Left lung (tissue), 4 donors: ENCODE measurements at regions not wholly inside any gene's neighbourhood (a gene's known extent, or its start where the extent isn't known, plus 50 kb on each side); places are given as distances from the start of the nearest gene placed in this dataset.
"Not testable (repeated sequence)": the region's sequence is repeated elsewhere in the genome, so short reads cannot be mapped to it uniquely, and the experiment has no call there.

ENCODE experiments used
- ATAC-seq: fragments of 200-7000 bp; cut with Tn5 transposase; one replicate; pipeline ENCODE4 v1.9.1; 2020; ENCODE audit warnings: moderate library complexity
- DNase-seq, 4 donors: peaks; one replicate each; pipeline ENCODE4 v3.0.0-alpha.2; 2013 to 2020
- H3K27ac ChIP-seq, 2 donors: fragments of 200-600 bp; sonication (generic) in 1 of 2; one replicate each; pipeline versions ENCODE4 v1.5.0 to v1.8.0; 2020 to 2021
- H3K27me3 ChIP-seq, 2 donors: fragments of 200-600 bp; sonication (generic) in 1 of 2; one replicate each; pipeline versions ENCODE4 v1.5.0 to v1.8.0; 2020 to 2021
- H3K36me3 ChIP-seq, 2 donors: fragments of 200-600 bp; sonication (generic) in 1 of 2; one replicate each; pipeline versions ENCODE4 v1.5.0 to v1.8.0; 2020 to 2021
- H3K4me1 ChIP-seq, 2 donors: fragments of 200-600 bp; one replicate each; pipeline ENCODE4 v1.8.0; 2021
- H3K4me3 ChIP-seq, 2 donors: fragments of 200-600 bp; sonication (generic) in 1 of 2; one replicate each; pipeline versions ENCODE4 v1.5.0 to v1.8.0; 2020 to 2021; ENCODE audit warnings: mild to moderate bottlenecking in 1 of 2
- H3K9me3 ChIP-seq, 2 donors: fragments of 200-600 bp; sonication (generic) in 1 of 2; one replicate each; pipeline versions ENCODE4 v1.5.0 to v1.8.0; 2020 to 2021
- intact Hi-C, 2 donors: fragments of 100-400 bp; cut with DNase I; formaldehyde crosslinking; loops; one replicate each; pipeline versions ENCODE4 v1.11.2 to v1.14.2; 2022
- TF ChIP-seq, protein P1 (sequence below), 2 donors: fragments of 200-600 bp; sonication (generic) in 1 of 2; IDR thresholded peaks; one replicate each; pipeline versions ENCODE4 v1.5.0 to v1.8.0; 2021; ENCODE audit warnings: antibody characterized with exemption in 2 of 2
- donor health status: DM: no; HTN: yes; CAD: no.
- donor health status: DM: no; HTN: no; CAD: no.

DNA sequence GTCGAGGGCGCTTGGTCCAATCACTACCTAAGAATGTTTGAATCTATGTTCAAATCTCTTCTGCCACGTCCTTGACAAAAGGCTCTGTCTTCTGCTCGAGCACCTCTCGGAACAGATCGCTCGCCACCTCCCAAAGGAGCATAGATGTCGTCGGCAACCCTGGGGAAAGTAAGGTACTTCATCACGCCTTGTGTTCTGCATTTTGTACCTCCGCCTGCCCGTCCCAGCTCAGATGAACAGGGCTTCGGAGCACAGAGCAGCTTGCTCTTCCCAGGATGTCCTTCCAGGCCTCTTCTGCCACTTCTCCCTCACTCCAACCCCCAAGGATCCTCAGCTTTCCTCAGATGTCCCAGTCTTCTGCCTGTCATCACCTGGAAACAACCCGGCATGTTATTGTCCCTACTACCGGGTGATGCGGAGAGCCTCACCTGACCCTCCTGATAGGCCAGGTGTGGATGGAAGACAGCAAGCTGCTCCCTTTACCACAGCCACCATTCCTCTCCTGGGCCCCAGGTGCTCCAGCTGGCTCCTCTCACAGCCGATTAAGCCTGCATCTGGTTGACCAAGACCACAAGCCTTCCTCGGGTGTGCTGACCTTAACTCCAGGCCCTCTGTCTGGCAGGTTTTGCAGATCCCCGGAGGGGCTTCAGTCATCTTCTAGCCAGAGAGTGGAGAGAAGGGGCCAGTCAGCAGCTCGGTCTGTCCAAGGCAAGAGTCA, 270.5 kb downstream of the FAM43A start:
- intact Hi-C loops = no loop called here
- DNase-seq (no peak), ATAC-seq (no peak)
- Histone ChIP-seq H3K4me3 (no peak overlapping the region), H3K4me1 (peaks cover 6 to 7% of the 10 kb centered on the region in 2 donors), H3K9me3 (no peaks in the 10 kb centered on the region), H3K27me3 (no peaks in the 10 kb centered on the region), H3K36me3 (no peaks in the 10 kb centered on the region), H3K27ac (no peak overlapping the region)
- TF ChIP-seq, protein P1, sequence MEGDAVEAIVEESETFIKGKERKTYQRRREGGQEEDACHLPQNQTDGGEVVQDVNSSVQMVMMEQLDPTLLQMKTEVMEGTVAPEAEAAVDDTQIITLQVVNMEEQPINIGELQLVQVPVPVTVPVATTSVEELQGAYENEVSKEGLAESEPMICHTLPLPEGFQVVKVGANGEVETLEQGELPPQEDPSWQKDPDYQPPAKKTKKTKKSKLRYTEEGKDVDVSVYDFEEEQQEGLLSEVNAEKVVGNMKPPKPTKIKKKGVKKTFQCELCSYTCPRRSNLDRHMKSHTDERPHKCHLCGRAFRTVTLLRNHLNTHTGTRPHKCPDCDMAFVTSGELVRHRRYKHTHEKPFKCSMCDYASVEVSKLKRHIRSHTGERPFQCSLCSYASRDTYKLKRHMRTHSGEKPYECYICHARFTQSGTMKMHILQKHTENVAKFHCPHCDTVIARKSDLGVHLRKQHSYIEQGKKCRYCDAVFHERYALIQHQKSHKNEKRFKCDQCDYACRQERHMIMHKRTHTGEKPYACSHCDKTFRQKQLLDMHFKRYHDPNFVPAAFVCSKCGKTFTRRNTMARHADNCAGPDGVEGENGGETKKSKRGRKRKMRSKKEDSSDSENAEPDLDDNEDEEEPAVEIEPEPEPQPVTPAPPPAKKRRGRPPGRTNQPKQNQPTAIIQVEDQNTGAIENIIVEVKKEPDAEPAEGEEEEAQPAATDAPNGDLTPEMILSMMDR (IDR thresholded peaks at IDR 0.05) = no peak

DNA sequence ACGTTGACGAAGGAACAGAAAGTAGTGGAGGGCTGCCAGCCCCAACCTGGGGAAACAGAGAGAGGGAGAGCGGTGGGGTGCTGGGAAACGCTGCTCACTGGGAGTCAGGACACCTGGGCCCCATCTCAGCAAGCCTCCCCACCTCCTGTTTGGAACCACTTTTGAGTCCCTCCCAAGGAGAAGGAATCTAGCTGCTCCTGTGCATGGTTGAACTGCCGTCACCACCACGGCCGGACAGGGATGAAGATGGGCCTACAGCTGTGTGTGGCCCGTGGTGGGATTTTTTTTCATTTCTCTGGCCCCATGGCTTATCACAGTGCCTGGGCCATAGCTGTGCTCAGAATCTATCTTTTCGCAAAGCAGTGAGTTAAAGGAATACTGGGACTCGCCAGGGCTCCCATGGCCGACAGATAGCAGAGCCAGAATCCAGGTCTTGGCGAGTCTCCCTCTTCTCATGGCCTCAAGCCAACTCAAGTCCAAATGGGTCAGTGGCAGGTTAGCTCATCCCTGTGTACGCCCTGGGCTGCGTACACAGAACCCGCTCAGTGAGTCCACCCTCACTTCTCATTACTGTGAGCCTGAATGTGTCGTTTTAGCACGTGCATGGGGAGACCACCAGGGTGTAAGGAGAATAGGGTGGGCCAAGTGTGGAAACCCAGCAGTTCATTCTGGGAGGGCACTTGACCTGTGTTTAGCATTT, 271.2 kb downstream of the FAM43A start:
- no peaks in the 10 kb centered on the region for H3K27me3 ChIP-seq
- H3K27ac ChIP-seq = no peak overlapping the region
- no peak overlapping the region for H3K4me3 ChIP-seq
- H3K4me1 ChIP-seq = peaks cover 6 to 7% of the 10 kb centered on the region in 2 donors
- TF ChIP-seq, protein P1 (IDR thresholded peaks at IDR 0.05) = no peak
- DNase-seq = no peak
- ATAC-seq = no peak
- no peaks in the 10 kb centered on the region for H3K36me3 ChIP-seq
- intact Hi-C loops = no loop called here
- no peaks in the 10 kb centered on the region for H3K9me3 ChIP-seq

DNA sequence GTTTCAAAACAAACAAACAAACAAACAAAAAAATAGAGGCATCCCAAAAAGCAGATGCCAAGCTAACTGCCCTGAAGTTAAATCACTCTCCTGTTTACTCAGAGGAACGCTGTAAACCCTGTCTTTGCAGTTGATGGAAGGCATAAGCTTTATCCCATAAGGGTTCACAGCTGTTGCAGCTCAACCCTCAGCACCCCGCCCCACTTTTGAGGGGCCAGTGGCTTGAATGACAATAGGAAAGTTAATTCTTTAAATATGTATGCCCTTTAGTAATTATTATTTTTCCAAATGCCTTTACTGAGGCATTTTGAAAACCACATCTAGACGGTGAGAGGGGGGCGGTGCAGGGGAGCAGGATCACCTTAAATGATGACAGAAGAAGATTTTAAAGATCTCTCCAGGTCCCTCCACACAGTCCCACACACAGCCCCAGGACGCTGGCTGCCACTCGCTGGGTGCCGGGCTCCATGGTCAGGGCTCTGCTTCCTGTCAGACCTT, 272.1 kb downstream of the FAM43A start:
- Histone ChIP-seq H3K4me3 (no peak overlapping the region), H3K36me3 (no peaks in the 10 kb centered on the region), H3K27ac (no peak overlapping the region), H3K27me3 (no peaks in the 10 kb centered on the region), H3K4me1 (peaks cover 0 to 3% of the 10 kb centered on the region in 2 donors), H3K9me3 (no peaks in the 10 kb centered on the region)
- DNase-seq (no peak), ATAC-seq (no peak)
- intact Hi-C loops = no loop called here
- TF ChIP-seq, protein P1 (IDR thresholded peaks at IDR 0.05) = no peak

DNA sequence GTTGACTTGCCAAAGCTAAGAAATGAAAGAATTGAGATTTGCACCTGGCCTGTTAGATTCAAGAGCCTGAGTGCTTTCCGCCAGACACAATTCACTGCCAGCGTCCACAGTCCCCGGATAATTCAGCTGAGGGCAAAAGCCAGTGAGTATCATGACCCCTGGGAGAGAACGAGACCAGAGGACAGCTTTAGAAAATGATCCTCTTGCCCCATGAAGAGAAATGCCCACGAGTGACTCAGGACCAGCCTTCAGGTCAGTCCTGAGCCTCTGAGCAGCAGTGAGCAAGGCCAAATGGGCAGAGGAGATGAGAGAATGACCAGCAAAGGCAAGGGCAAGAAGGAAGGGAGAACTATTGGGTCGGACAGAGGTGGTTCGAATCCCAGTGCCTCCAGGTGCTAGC, 273.5 kb downstream of the FAM43A start:
- ATAC-seq (no peak), DNase-seq (no peak)
- no peaks in the 10 kb centered on the region for H3K27me3 ChIP-seq
- H3K4me3 ChIP-seq = no peak overlapping the region
- TF ChIP-seq, protein P1 (IDR thresholded peaks at IDR 0.05) = no peak
- H3K4me1 ChIP-seq = no peaks in the 10 kb centered on the region
- H3K9me3 ChIP-seq = no peaks in the 10 kb centered on the region
- intact Hi-C loops = no loop called here
- H3K27ac ChIP-seq = no peak overlapping the region
- no peaks in the 10 kb centered on the region for H3K36me3 ChIP-seq

DNA sequence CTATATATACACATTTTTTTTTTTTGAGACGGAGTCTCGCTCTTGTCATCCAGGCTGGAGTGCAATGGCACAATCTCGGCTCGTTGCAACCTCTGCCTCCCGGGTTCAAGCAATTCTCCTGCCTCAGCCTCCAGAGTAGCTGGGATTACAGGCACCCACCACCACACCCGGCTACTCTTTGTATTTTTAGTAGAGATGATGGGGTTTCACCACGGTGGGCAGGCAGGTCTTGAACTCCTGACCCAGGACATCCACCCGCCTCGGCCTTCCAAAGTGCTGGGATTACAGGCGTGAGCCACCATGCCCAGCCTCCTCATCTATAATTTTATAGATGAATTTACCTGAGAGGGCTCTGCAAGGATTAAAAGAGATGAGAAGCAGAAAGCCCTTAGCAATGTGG, 274.0 kb downstream of the FAM43A start:
- H3K4me3 ChIP-seq, H3K27ac ChIP-seq, H3K4me1 ChIP-seq, H3K27me3 ChIP-seq, intact Hi-C loops, ATAC-seq, DNase-seq, H3K9me3 ChIP-seq, H3K36me3 ChIP-seq: not testable (repeated sequence)
